RWPE1 (cell line): ENCODE measurements at regions not wholly inside any gene's neighbourhood (a gene's known extent, or its start where the extent isn't known, plus 50 kb on each side); places are given as distances from the start of the nearest gene placed in this dataset.
A peak's percentile ranks its signal among the peaks of the same experiment; 100 is the strongest.

Source experiments
- CTCF ChIA-PET: fragments of 350-600 bp; sonication (Branson Sonifier 250); formaldehyde crosslinking; extraction: SDS; loops from one replicate; lab custom pipeline; 2021; lab: Yijun Ruan, JAX
- POLR2A ChIA-PET: fragments of 400-600 bp; formaldehyde crosslinking; extraction: SDS; loops from one replicate; lab custom pipeline; 2020; ENCODE audit warnings: antibody characterized with exemption; ENCODE audit not compliant: low non-redundant PET; lab: Yijun Ruan, JAX
- DNase-seq: peaks from one replicate; pipeline ENCODE4 v3.0.0; 2012; ENCODE audit warnings: low spot score
- H3K27ac ChIP-seq: fragments of 450-650 bp; 2 replicates; pipeline ENCODE4 v1.5.1; 2017
- TF ChIP-seq, protein P1 (sequence below): fragments of 450-650 bp; conservative IDR thresholded peaks from 2 replicates; pipeline ENCODE4 v1.5.1; 2017; ENCODE audit warnings: low read depth, mild to moderate bottlenecking

DNA sequence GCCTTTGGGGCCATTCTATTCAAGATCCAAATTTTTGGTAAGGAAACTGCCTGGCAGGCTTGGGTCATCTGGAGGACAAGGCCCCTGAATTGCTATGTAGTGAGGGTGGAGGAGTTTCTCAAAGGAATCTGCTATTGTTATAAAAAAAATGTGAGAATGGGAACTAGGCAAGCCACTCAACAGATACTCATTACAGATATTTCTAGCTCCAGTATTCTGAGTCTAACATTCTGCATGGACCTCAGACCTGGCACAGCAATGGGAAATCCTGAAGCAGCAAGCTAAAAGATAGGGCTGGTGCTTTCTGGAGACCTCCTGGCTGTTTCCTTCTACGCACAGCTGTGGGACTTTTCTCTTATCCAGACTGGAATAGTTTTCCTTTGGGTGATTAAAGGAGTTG is 430.7 kb upstream of the RBMS3 start:
- TF ChIP-seq, protein P1, sequence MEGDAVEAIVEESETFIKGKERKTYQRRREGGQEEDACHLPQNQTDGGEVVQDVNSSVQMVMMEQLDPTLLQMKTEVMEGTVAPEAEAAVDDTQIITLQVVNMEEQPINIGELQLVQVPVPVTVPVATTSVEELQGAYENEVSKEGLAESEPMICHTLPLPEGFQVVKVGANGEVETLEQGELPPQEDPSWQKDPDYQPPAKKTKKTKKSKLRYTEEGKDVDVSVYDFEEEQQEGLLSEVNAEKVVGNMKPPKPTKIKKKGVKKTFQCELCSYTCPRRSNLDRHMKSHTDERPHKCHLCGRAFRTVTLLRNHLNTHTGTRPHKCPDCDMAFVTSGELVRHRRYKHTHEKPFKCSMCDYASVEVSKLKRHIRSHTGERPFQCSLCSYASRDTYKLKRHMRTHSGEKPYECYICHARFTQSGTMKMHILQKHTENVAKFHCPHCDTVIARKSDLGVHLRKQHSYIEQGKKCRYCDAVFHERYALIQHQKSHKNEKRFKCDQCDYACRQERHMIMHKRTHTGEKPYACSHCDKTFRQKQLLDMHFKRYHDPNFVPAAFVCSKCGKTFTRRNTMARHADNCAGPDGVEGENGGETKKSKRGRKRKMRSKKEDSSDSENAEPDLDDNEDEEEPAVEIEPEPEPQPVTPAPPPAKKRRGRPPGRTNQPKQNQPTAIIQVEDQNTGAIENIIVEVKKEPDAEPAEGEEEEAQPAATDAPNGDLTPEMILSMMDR: no peak
- H3K27ac ChIP-seq: no peak overlapping the region
- CTCF ChIA-PET: no interaction called here
- POLR2A ChIA-PET: no interaction called here
- DNase-seq: no peak

- CTCF ChIA-PET: interaction anchor here (0.5 to 0.7 kb wide), 7 partner anchors 191 to 1345 kb away, joined by 3 to 6 read pairs (median 3); no protein-coding TSS in a partner anchor
These were observed 427.0 kb upstream of the RBMS3 start for GRCh38 chr3:28853830-28854229.

GRCh38 chr3:28856796-28857195 is 424.1 kb upstream of the RBMS3 start:
- no peak for DNase-seq
- ChIA-PET POLR2A (no interaction called here), CTCF (no interaction called here)
- no peak overlapping the region for H3K27ac ChIP-seq
- TF ChIP-seq, protein P1: no peak

More at GRCh38 chr3:28853830-28854229, 427.0 kb upstream of the RBMS3 start:
- H3K27ac ChIP-seq: no peak overlapping the region
- TF ChIP-seq, protein P1: peak; percentile 38
- POLR2A ChIA-PET: no interaction called here
- DNase-seq: no peak

DNA sequence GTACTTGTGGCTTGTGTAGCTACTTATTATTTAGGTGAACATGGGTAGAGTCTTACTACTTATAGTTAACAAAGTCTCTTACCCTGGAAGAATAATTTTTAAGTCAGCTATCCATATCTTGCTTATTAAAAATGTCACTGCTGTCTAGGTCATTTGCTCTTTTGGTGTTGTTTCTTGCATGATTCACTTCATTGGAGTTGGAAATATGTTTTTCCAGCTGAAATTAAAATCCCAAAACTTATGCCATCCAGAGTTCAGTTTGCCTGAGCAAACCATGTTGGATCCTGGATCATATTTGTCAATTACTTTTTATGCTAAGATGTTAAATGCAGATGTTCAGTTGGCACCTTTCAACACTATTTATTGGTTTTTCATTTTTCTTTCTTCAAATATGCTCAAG is 421.0 kb upstream of the RBMS3 start:
- POLR2A ChIA-PET: no interaction called here
- CTCF ChIA-PET: interaction anchor here (0.5 kb wide), 1 partner anchor 287 kb away, joined by 7 read pairs; no protein-coding TSS in a partner anchor

DNA sequence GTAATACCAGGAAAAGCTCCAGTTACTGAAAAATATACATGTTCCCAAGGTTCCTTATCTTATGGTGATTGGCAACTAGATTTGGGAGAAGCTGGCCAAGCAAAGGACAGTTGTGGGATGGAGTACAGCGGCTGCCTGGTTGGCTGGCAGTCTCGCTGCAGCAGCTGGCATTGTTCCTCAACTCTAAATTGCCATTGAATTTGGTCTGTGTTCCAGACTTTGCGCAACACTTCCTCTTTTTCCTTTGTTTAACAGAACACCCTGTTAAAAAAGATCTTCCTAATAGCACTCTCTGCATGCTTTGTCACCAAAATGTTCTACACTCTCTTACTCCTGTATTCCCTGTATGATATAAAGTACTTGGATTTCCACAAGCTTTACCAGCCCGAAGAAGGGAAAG is 420.6 kb upstream of the RBMS3 start:
- CTCF ChIA-PET: no interaction called here
- no peak for DNase-seq
- TF ChIP-seq, protein P1: no peak
- H3K27ac ChIP-seq: no peak overlapping the region
- POLR2A ChIA-PET: no interaction called here

More for the DNA sequence above, 421.0 kb upstream of the RBMS3 start:
- no peak overlapping the region for H3K27ac ChIP-seq
- no peak for DNase-seq
- TF ChIP-seq, protein P1: no peak

DNA sequence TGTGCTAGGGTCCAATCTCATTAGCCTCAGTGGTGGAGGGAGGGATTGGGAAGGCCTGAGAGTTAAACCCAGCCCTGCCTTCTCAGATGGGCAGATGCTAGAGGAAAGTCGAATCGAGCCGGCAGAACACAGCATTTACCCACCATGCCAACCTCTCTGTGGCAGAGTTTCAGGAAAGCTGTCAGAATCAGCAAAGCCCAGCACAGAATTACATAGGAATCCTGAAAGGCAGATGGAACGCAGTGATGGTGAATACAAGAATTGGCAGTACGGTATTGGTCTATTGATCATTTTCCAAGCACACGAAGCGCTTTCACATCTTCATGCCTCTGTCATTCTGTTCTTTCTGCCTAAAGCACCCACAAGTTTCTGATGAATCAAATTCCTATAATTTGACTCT is 417.7 kb upstream of the RBMS3 start:
- ChIA-PET POLR2A (no interaction called here), CTCF (no interaction called here)
- TF ChIP-seq, protein P1: no peak
- H3K27ac ChIP-seq: no peak overlapping the region
- no peak for DNase-seq
